Activated naive CD8-positive, alpha-beta T cell (primary cell): ENCODE measurements at regions not wholly inside any gene's neighbourhood (a gene's known extent, or its start where the extent isn't known, plus 50 kb on each side); places are given as distances from the start of the nearest gene placed in this dataset.

Experiments used
- H3K27ac Mint-ChIP-seq: one replicate; pipeline ENCODE4 v1.8.0; 2021; ENCODE audit warnings: mixed read lengths
- H3K27me3 Mint-ChIP-seq: one replicate; pipeline ENCODE4 v1.8.0; 2021; ENCODE audit warnings: mixed read lengths
- H3K36me3 Mint-ChIP-seq: one replicate; pipeline ENCODE4 v1.8.0; 2021; ENCODE audit warnings: mixed read lengths
- H3K4me1 Mint-ChIP-seq: one replicate; pipeline ENCODE4 v1.8.0; 2021; ENCODE audit warnings: low read depth, mixed read lengths
- H3K4me3 Mint-ChIP-seq: one replicate; pipeline ENCODE4 v1.8.0; 2021; ENCODE audit warnings: mild to moderate bottlenecking, mixed read lengths
- H3K9me3 Mint-ChIP-seq: one replicate; pipeline ENCODE4 v1.8.0; 2021; ENCODE audit warnings: low read depth, mixed read lengths

GRCh38 chr6:11335826-11336225 lies 103.4 kb upstream of the NEDD9 start:
- no peak overlapping the region for H3K4me3 Mint-ChIP-seq
- no peaks in the 10 kb centered on the region for H3K27me3 Mint-ChIP-seq
- peaks cover 45% of the 10 kb centered on the region for H3K4me1 Mint-ChIP-seq
- peaks cover 25% of the 10 kb centered on the region for H3K36me3 Mint-ChIP-seq
- H3K9me3 Mint-ChIP-seq: peaks cover 4% of the 10 kb centered on the region
- no peak overlapping the region for H3K27ac Mint-ChIP-seq

DNA sequence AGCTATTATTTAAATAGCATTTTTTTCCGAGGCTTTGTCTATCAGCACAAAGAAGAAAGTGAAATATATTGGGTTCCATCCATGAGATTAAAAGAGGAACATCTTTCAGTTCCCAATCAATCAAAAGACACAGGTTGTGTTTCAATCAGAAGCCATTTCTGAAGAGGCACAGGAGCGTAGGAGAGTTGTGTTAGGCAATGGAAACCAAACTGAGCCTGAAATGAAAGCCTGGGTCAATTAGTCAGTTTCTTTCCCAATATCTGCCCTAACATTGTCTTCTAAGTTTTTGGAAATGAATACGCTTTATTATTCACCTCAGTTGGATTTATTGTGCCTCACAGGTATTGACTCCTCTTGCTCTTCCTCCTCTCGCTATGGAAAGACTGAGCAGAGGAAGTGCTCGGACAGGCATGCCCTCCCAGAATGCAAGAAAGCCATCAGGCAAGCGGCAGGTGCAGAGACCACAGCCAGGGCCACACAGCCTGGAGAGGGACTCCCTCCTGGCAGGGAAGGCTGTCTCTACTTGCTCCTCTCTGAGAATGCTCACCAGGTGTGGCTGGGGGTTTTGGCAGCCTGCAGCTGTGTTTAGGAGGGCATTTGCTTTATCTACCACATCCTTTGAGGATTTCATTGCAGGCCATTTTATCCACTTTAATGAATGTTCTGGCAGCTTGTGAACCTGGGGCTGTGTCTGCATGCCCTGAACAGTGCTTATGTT lies 100.8 kb upstream of the NEDD9 start:
- H3K27me3 Mint-ChIP-seq: no peaks in the 10 kb centered on the region
- H3K36me3 Mint-ChIP-seq: peaks cover 20% of the 10 kb centered on the region
- H3K4me3 Mint-ChIP-seq: no peak overlapping the region
- no peaks in the 10 kb centered on the region for H3K9me3 Mint-ChIP-seq
- peak overlapping the region; percentile 23 for H3K27ac Mint-ChIP-seq
- H3K4me1 Mint-ChIP-seq: peaks cover 58% of the 10 kb centered on the region

DNA sequence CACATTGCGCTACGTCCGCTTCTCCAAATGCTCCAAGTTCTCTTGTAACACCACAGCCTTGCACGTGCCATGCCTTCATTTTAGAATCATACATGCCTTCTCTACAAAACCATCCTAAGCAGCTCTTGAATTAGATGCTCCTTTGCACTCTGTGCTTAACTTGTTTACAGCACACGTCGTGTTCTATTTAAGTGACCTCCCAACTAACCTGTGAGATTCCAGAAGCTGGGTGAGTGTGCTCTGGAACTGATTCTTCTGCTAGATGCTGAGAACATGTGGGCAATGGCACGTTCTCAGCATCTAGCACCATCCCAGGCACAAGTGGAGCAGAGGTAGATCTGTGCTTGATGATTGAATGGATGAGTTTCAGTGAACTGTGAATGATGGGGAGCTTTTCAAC lies 100.0 kb upstream of the NEDD9 start:
- peaks cover 23% of the 10 kb centered on the region for H3K36me3 Mint-ChIP-seq
- H3K4me1 Mint-ChIP-seq: peaks cover 64% of the 10 kb centered on the region
- H3K27me3 Mint-ChIP-seq: no peaks in the 10 kb centered on the region

DNA sequence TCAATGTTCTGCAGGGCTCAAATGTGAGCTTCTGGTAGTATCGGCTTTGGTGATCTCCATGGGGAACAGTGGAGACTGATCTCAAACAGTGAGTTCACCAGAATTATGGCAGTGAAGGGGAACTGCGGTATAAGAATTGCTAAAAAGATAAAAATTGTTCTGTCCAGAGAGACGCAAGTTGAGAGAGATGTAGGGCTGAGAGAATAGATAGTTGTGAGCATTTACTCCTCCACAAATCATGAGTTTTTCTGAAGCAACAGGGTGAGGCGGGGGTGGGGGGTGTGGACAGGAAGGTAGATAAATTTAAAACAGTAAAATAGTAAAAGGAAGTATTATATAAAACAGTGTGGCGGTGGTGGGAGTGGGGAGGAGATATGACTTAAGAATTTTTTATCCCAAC lies 98.6 kb upstream of the NEDD9 start:
- Mint-ChIP-seq H3K27ac (peak overlapping the region; percentile 74), H3K9me3 (no peaks in the 10 kb centered on the region), H3K4me3 (no peak overlapping the region), H3K36me3 (peaks cover 31% of the 10 kb centered on the region), H3K27me3 (no peaks in the 10 kb centered on the region), H3K4me1 (peaks cover 72% of the 10 kb centered on the region)

More for the DNA sequence above, 100.0 kb upstream of the NEDD9 start:
- peak overlapping the region; percentile 10 for H3K4me3 Mint-ChIP-seq
- no peaks in the 10 kb centered on the region for H3K9me3 Mint-ChIP-seq
- peak overlapping the region; percentile 58 for H3K27ac Mint-ChIP-seq

DNA sequence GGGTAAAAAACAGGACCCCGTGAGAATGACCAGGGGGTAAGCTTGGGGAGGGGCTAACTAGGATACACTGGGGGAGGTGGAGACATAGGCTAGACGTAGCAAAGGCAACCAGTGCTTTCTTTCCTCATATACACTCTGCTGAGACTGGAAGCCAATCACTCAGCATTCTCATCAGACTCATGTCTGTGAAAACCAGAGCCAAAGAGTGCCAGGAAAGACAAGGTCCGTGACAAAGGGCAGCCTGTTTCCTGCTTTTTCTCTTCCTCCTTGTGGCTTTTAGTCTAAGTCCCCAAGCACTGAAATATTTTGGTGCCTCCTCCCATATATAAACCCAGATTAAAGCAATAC lies 97.9 kb upstream of the NEDD9 start:
- H3K27me3 Mint-ChIP-seq: no peaks in the 10 kb centered on the region
- no peaks in the 10 kb centered on the region for H3K9me3 Mint-ChIP-seq
- peak overlapping the region; percentile 17 for H3K4me3 Mint-ChIP-seq
- peaks cover 27% of the 10 kb centered on the region for H3K36me3 Mint-ChIP-seq
- peak overlapping the region; percentile 74 for H3K27ac Mint-ChIP-seq
- H3K4me1 Mint-ChIP-seq: peaks cover 72% of the 10 kb centered on the region

- Mint-ChIP-seq H3K27ac (peak overlapping the region; percentile 74), H3K4me1 (peaks cover 75% of the 10 kb centered on the region), H3K4me3 (peak overlapping the region; percentile 17)
These were observed 97.4 kb upstream of the NEDD9 start for GRCh38 chr6:11329726-11330412.

GRCh38 chr6:11328613-11329247 lies 96.3 kb upstream of the NEDD9 start:
- H3K4me1 Mint-ChIP-seq: peaks cover 76% of the 10 kb centered on the region
- H3K27ac Mint-ChIP-seq: no peak overlapping the region
- no peak overlapping the region for H3K4me3 Mint-ChIP-seq
- no peaks in the 10 kb centered on the region for H3K27me3 Mint-ChIP-seq
- H3K36me3 Mint-ChIP-seq: peaks cover 34% of the 10 kb centered on the region
- no peaks in the 10 kb centered on the region for H3K9me3 Mint-ChIP-seq

More at GRCh38 chr6:11329726-11330412, 97.4 kb upstream of the NEDD9 start:
- H3K27me3 Mint-ChIP-seq: no peaks in the 10 kb centered on the region
- H3K9me3 Mint-ChIP-seq: no peaks in the 10 kb centered on the region
- H3K36me3 Mint-ChIP-seq: peaks cover 26% of the 10 kb centered on the region

DNA sequence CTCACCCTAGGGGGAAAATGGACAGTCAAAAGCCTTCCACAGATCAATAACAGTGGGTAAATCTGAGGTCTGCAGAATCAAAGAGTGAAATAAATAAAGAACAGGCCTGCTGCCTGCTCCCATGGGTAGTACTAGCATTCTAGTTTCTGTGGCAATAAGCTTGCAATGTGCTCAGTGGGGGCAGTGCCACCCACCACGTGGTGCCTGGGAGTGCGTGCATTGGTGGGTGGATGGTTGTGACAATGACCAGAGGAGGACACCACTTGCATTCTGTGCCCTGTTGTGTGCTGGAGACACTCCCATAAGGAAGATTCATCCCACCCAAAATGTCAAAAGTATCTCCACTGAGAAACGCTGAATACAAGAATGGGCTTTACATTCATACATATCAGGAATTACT lies 95.5 kb upstream of the NEDD9 start:
- no peak overlapping the region for H3K4me3 Mint-ChIP-seq
- H3K27ac Mint-ChIP-seq: peak overlapping the region; percentile 50
- peaks cover 73% of the 10 kb centered on the region for H3K4me1 Mint-ChIP-seq
- no peaks in the 10 kb centered on the region for H3K9me3 Mint-ChIP-seq
- H3K27me3 Mint-ChIP-seq: no peaks in the 10 kb centered on the region
- H3K36me3 Mint-ChIP-seq: peaks cover 34% of the 10 kb centered on the region

DNA sequence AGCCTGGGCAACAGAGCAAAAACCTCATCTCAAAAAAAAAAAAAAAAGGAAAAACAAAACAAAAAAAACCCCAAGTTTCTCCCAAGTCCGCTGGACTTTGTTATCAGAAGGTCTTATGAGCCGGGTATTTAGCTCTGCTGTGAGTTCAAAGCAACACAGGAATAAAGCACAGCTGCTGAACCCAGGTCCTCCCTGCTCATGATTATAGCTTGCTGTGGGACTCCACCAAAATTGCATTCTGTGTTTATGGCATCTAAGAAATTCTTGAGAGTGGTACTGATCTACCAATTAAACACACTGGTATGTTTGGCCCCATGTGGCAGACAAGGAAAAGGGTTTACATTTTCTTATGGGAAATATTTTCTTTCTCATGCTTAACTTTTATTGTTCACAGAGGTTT lies 93.6 kb upstream of the NEDD9 start:
- no peaks in the 10 kb centered on the region for H3K9me3 Mint-ChIP-seq
- peaks cover 57% of the 10 kb centered on the region for H3K4me1 Mint-ChIP-seq
- no peaks in the 10 kb centered on the region for H3K27me3 Mint-ChIP-seq
- no peak overlapping the region for H3K27ac Mint-ChIP-seq
- H3K36me3 Mint-ChIP-seq: peaks cover 32% of the 10 kb centered on the region
- H3K4me3 Mint-ChIP-seq: no peak overlapping the region

GRCh38 chr6:11324453-11325015 lies 92.1 kb upstream of the NEDD9 start:
- Mint-ChIP-seq H3K27me3 (no peaks in the 10 kb centered on the region), H3K4me3 (peak overlapping the region; percentile 38), H3K4me1 (peaks cover 49% of the 10 kb centered on the region), H3K9me3 (no peaks in the 10 kb centered on the region), H3K36me3 (peaks cover 38% of the 10 kb centered on the region), H3K27ac (peak overlapping the region; percentile 83)

GRCh38 chr6:11323666-11324452 lies 91.4 kb upstream of the NEDD9 start:
- no peaks in the 10 kb centered on the region for H3K27me3 Mint-ChIP-seq
- H3K36me3 Mint-ChIP-seq: peaks cover 38% of the 10 kb centered on the region
- peak overlapping the region; percentile 83 for H3K27ac Mint-ChIP-seq
- H3K4me3 Mint-ChIP-seq: no peak overlapping the region
- no peaks in the 10 kb centered on the region for H3K9me3 Mint-ChIP-seq
- H3K4me1 Mint-ChIP-seq: peaks cover 54% of the 10 kb centered on the region

GRCh38 chr6:11322252-11322885 lies 89.9 kb upstream of the NEDD9 start:
- Mint-ChIP-seq H3K27ac (peak overlapping the region; percentile 24), H3K9me3 (no peaks in the 10 kb centered on the region), H3K4me1 (peaks cover 59% of the 10 kb centered on the region), H3K27me3 (no peaks in the 10 kb centered on the region), H3K4me3 (no peak overlapping the region), H3K36me3 (peaks cover 38% of the 10 kb centered on the region)

- H3K27me3 Mint-ChIP-seq: no peaks in the 10 kb centered on the region
- H3K4me3 Mint-ChIP-seq: no peak overlapping the region
- H3K4me1 Mint-ChIP-seq: peaks cover 61% of the 10 kb centered on the region
- H3K27ac Mint-ChIP-seq: no peak overlapping the region
- H3K36me3 Mint-ChIP-seq: peaks cover 40% of the 10 kb centered on the region
- no peaks in the 10 kb centered on the region for H3K9me3 Mint-ChIP-seq
These were observed 88.6 kb upstream of the NEDD9 start for GRCh38 chr6:11320914-11321597.
